OCI-LY7 (cell line): ENCODE measurements at regions not wholly inside any gene's neighbourhood (a gene's known extent, or its start where the extent isn't known, plus 50 kb on each side); places are given as distances from the start of the nearest gene placed in this dataset.

Source experiments
- BruUV-seq: library from RNA; stranded (reverse); fragments of 400-500 nt; replicated peaks from 2 replicates; lab custom pipeline; 2021; lab: Mats Ljungman, UMichigan
- CTCF ChIA-PET: fragments of 300-600 bp; sonication (Branson Sonifier 250); formaldehyde crosslinking; loops from one replicate; lab custom pipeline; 2022; ENCODE audit warnings: antibody characterized with exemption; ENCODE audit not compliant: unreplicated experiment; lab: Charles Lee
- POLR2A ChIA-PET: fragments of 300-600 bp; sonication (Branson Sonifier 250); formaldehyde crosslinking; loops from one replicate; lab custom pipeline; 2022; ENCODE audit warnings: antibody characterized with exemption; lab: Charles Lee
- DNase-seq: peaks from one replicate; pipeline ENCODE4 v3.0.0-alpha.2; 2015; ENCODE audit warnings: low spot score
- H2AFZ ChIP-seq: fragments of 200-600 bp; sonication (generic), shearing (Covaris generic); 2 replicates; pipeline ENCODE4 v1.6.1; 2014; ENCODE audit warnings: mild to moderate bottlenecking, antibody characterized with exemption, low read length, moderate library complexity
- H3K27ac ChIP-seq: fragments of 200-600 bp; sonication (generic); 2 replicates; pipeline ENCODE4 v1.5.1; 2014; ENCODE audit warnings: mixed run types, low read depth, mild to moderate bottlenecking, moderate library complexity, low read length, inconsistent platforms; ENCODE audit not compliant: poor library complexity, severe bottlenecking
- H3K36me3 ChIP-seq: fragments of 200-600 bp; sonication (generic); 2 replicates; pipeline ENCODE4 v1.6.1; 2014; ENCODE audit warnings: mild to moderate bottlenecking, antibody characterized with exemption, low read length, moderate library complexity, mixed read lengths; ENCODE audit not compliant: insufficient read depth
- H3K4me1 ChIP-seq: fragments of 200-600 bp; sonication (generic); 2 replicates; pipeline ENCODE4 v1.5.1; 2014; ENCODE audit warnings: mild to moderate bottlenecking, low read length; ENCODE audit not compliant: insufficient read depth, poor library complexity, severe bottlenecking
- H3K4me2 ChIP-seq: fragments of 200-600 bp; sonication (generic); 2 replicates; pipeline ENCODE4 v1.6.1; 2014; ENCODE audit warnings: mild to moderate bottlenecking, low read length
- H3K4me3 ChIP-seq: fragments of 200-600 bp; sonication (generic); 2 replicates; pipeline ENCODE4 v1.5.1; 2014; ENCODE audit warnings: mild to moderate bottlenecking, low read depth, low read length; ENCODE audit not compliant: poor library complexity, severe bottlenecking
- H3K79me2 ChIP-seq: fragments of 200-600 bp; sonication (generic); 2 replicates; pipeline ENCODE4 v1.6.1; 2016; ENCODE audit warnings: low read depth, mild to moderate bottlenecking, low read length, moderate library complexity, mixed read lengths; ENCODE audit not compliant: insufficient read depth
- H3K9me2 ChIP-seq: fragments of 200-600 bp; sonication (generic); 2 replicates; pipeline ENCODE4 v1.6.1; 2016; ENCODE audit warnings: mild to moderate bottlenecking, low read length, mixed read lengths; ENCODE audit not compliant: insufficient read depth
- H3K9me3 ChIP-seq: fragments of 200-600 bp; sonication (generic); 2 replicates; pipeline ENCODE4 v1.6.1; 2014; ENCODE audit warnings: mild to moderate bottlenecking, mixed run types, low read length, mixed read lengths
- H4K20me1 ChIP-seq: fragments of 200-600 bp; sonication (generic); 2 replicates; pipeline ENCODE4 v1.6.1; 2014; ENCODE audit warnings: mild to moderate bottlenecking, antibody characterized with exemption, low read length, moderate library complexity, mixed read lengths; ENCODE audit not compliant: insufficient read depth
- EZH2phosphoT487 ChIP-seq: fragments of 200-600 bp; sonication (generic); IDR thresholded peaks from 2 replicates; pipeline ENCODE4 v1.6.1; 2018; ENCODE audit warnings: low read depth, borderline replicate concordance, mild to moderate bottlenecking, mixed run types, antibody characterized with exemption, low read length, moderate library complexity, mixed read lengths
- intact Hi-C: fragments of 100-400 bp; cut with micrococcal nuclease; formaldehyde crosslinking; loops from one replicate; pipeline ENCODE4 v1.10.0; 2022; ENCODE audit not compliant: unreplicated experiment
- TF ChIP-seq, protein P1 (sequence below): fragments of 200-600 bp; sonication (generic); conservative IDR thresholded peaks from 2 replicates; pipeline ENCODE4 v1.5.1; 2014; ENCODE audit warnings: mild to moderate bottlenecking, antibody characterized with exemption, low read length, moderate library complexity, mixed read lengths

DNA sequence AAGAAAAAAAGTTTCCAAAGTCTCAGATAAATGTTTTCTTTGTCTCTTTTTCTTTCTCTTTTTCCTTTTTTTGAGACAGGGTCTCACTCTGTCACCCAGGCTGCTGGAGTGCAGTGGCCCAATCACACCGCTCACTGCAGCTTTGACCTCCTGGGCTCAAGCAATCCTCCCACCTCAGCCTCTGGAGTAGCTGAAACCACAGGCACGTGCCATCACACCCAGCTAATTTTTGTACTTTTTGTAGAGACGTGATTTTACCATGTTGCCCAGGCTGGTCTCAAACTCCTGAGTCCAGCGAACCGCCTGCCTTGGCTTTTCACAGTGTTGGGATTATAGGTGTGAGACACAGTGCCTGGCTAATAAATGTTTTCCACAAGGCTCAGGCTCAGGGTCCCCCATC, 53.3 kb upstream of the KSR1 start:
- Histone ChIP-seq H2AFZ (no peak overlapping the region), H4K20me1 (no peaks in the 10 kb centered on the region), H3K4me2 (no peak overlapping the region), H3K9me3 (no peaks in the 10 kb centered on the region), H3K36me3 (no peaks in the 10 kb centered on the region), H3K4me3 (no peak overlapping the region), H3K4me1 (no peaks in the 10 kb centered on the region), H3K79me2 (no peaks in the 10 kb centered on the region), H3K9me2 (no peaks in the 10 kb centered on the region), H3K27ac (no peak overlapping the region)
- ChIA-PET CTCF (no interaction called here), POLR2A (interaction anchor here (0.6 to 1.0 kb wide), 2 partner anchors 10 to 57 kb away, joined by 4 read pairs; no protein-coding TSS in a partner anchor)
- no TSS peak for BruUV-seq
- TF ChIP-seq, protein P1, sequence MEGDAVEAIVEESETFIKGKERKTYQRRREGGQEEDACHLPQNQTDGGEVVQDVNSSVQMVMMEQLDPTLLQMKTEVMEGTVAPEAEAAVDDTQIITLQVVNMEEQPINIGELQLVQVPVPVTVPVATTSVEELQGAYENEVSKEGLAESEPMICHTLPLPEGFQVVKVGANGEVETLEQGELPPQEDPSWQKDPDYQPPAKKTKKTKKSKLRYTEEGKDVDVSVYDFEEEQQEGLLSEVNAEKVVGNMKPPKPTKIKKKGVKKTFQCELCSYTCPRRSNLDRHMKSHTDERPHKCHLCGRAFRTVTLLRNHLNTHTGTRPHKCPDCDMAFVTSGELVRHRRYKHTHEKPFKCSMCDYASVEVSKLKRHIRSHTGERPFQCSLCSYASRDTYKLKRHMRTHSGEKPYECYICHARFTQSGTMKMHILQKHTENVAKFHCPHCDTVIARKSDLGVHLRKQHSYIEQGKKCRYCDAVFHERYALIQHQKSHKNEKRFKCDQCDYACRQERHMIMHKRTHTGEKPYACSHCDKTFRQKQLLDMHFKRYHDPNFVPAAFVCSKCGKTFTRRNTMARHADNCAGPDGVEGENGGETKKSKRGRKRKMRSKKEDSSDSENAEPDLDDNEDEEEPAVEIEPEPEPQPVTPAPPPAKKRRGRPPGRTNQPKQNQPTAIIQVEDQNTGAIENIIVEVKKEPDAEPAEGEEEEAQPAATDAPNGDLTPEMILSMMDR, result no peak
- no peak for TF ChIP-seq EZH2phosphoT487
- intact Hi-C loops, result no loop called here
- DNase-seq, result no peak

DNA sequence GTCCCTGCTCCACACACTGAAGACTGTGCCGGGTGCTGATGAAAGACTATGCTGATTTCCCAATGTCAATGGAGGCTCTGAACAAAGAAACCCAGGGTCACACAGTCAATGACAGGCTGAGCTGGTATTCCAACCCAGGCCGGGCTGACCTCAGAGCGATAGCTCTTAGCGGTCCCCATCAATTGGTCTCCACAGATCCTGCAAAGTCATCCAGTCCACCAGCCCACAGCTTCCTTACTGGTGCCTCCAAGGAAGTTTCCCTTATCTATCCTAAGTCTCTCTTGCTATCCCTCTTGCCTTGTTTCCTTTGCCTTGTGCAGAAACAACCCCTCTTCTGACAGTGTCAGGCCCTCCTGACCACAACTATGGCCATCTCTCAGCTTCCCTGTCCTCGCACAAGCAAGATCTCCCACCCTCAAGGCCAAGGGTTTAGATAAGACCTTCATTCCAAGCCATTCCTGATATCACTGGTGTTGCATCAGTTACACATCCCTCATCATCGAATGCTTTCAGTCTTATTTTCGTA, 52.7 kb upstream of the KSR1 start:
- H3K27ac ChIP-seq, result no peak overlapping the region
- ChIA-PET POLR2A (interaction anchor here (0.6 to 1.0 kb wide), 2 partner anchors 9 to 57 kb away, joined by 4 read pairs; no protein-coding TSS in a partner anchor), CTCF (no interaction called here)
- DNase-seq, result no peak
- no peaks in the 10 kb centered on the region for H3K9me2 ChIP-seq
- H3K9me3 ChIP-seq, result no peaks in the 10 kb centered on the region
- no peak overlapping the region for H3K4me3 ChIP-seq
- TF ChIP-seq EZH2phosphoT487, result no peak
- TF ChIP-seq, protein P1, result no peak
- no TSS peak for BruUV-seq
- intact Hi-C loops, result no loop called here
- H3K4me1 ChIP-seq, result no peaks in the 10 kb centered on the region
- H2AFZ ChIP-seq, result no peak overlapping the region
- H3K4me2 ChIP-seq, result no peak overlapping the region
- H3K79me2 ChIP-seq, result no peaks in the 10 kb centered on the region
- H4K20me1 ChIP-seq, result no peaks in the 10 kb centered on the region
- H3K36me3 ChIP-seq, result no peaks in the 10 kb centered on the region

DNA sequence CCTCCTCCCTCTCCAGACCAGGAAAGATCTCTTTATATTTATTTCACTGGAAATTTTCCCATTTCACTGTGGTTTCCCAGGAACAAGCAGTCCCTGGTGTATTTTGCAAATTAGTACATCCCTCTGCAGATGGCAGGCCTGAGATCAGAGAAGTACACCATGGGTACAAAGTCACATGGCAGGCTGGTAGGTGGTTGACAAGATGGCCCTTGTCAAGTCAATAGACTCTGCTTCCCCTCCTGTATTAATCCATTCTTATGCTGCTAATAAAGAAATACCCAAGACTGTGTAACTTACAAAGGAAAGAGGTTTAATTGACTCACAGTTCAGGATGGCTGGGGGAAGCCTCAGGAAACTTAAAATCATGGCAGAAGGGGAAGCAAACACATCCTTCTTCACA, 51.6 kb upstream of the KSR1 start:
- Histone ChIP-seq H4K20me1 (no peaks in the 10 kb centered on the region), H3K4me1 (no peaks in the 10 kb centered on the region), H3K9me2 (no peaks in the 10 kb centered on the region), H2AFZ (no peak overlapping the region), H3K36me3 (no peaks in the 10 kb centered on the region), H3K79me2 (no peaks in the 10 kb centered on the region), H3K9me3 (no peaks in the 10 kb centered on the region), H3K4me3 (no peak overlapping the region), H3K27ac (no peak overlapping the region), H3K4me2 (no peak overlapping the region)
- BruUV-seq, result no TSS peak
- DNase-seq, result no peak
- TF ChIP-seq, protein P1, result no peak
- no peak for TF ChIP-seq EZH2phosphoT487
- POLR2A ChIA-PET, result no interaction called here
- intact Hi-C loops, result no loop called here
- CTCF ChIA-PET, result no interaction called here
